ENCODE measurements at regions not wholly inside any gene's neighbourhood (a gene's known extent, or its start where the extent isn't known, plus 50 kb on each side); places are given as distances from the start of the nearest gene placed in this dataset.

GRCh38 chr6:112595841-112596240 is 248.7 kb downstream of the RFPL4B start:
- TF ChIP-seq TCF7L2 (IDR thresholded peaks at IDR 0.05; ENCODE audit: low read depth, low read length) = no peak
- TF ChIP-seq CTCF (IDR thresholded peaks at IDR 0.05) = no peak
- no peak for TF ChIP-seq POLR2AphosphoS5 (IDR thresholded peaks at IDR 0.05; ENCODE audit: low read depth, low read length)
- no peak for TF ChIP-seq SIN3A (IDR thresholded peaks at IDR 0.05; ENCODE audit: borderline replicate concordance, insufficient read depth, low read depth, low read length)
- TF ChIP-seq REST (IDR thresholded peaks at IDR 0.05; ENCODE audit: insufficient read depth in 1 of 2, low read depth in 2 of 2, low read length in 1 of 2) = no peak
